GM21367 (cell line): ENCODE measurements at regions not wholly inside any gene's neighbourhood (a gene's known extent, or its start where the extent isn't known, plus 50 kb on each side); places are given as distances from the start of the nearest gene placed in this dataset.
"Not testable (repeated sequence)": the region's sequence is repeated elsewhere in the genome, so short reads cannot be mapped to it uniquely, and the experiment has no call there.

Experiments
- ATAC-seq: cut with Tn5 transposase; IDR thresholded peaks from one replicate; pipeline ENCODE4 v1.9.1; 2021; ENCODE audit not compliant: unreplicated experiment

GRCh38 chr7:16369855-16370254 is 51.5 kb downstream of the CRPPA start:
- ATAC-seq, result no peak

- not testable (repeated sequence) for ATAC-seq
Observed at GRCh38 chr7:16369309-16369708, 52.0 kb downstream of the CRPPA start.

GRCh38 chr7:16368885-16369284 is 52.5 kb downstream of the CRPPA start:
- ATAC-seq, result no peak

- ATAC-seq, result no peak
Observed at GRCh38 chr7:16367115-16367514, 54.2 kb downstream of the CRPPA start.

- no peak for ATAC-seq
Observed at GRCh38 chr7:16365952-16366351, 55.4 kb downstream of the CRPPA start.

GRCh38 chr7:16365177-16365576 is 56.2 kb downstream of the CRPPA start:
- ATAC-seq, result no peak

GRCh38 chr7:16359216-16359615 is 62.1 kb downstream of the CRPPA start:
- ATAC-seq, result no peak

- no peak for ATAC-seq
Observed at GRCh38 chr7:16357921-16358320, 63.4 kb downstream of the CRPPA start.

GRCh38 chr7:16357474-16357873 is 63.9 kb downstream of the CRPPA start:
- ATAC-seq, result no peak

GRCh38 chr7:16356301-16356958 is 64.9 kb downstream of the CRPPA start:
- no peak for ATAC-seq

GRCh38 chr7:16354573-16354972 is 66.8 kb downstream of the CRPPA start:
- ATAC-seq, result no peak

GRCh38 chr7:16353226-16353625 is 68.1 kb downstream of the CRPPA start:
- no peak for ATAC-seq

GRCh38 chr7:16350634-16351033 is 70.7 kb downstream of the CRPPA start:
- ATAC-seq, result no peak

GRCh38 chr7:16348251-16348650 is 73.1 kb downstream of the CRPPA start:
- ATAC-seq, result no peak

GRCh38 chr7:16347827-16348192 is 73.5 kb downstream of the CRPPA start:
- ATAC-seq, result no peak

- no peak for ATAC-seq
Observed at GRCh38 chr7:16347066-16347826, 74.1 kb downstream of the CRPPA start.

- peak; percentile 78 for ATAC-seq
Observed at GRCh38 chr7:16345979-16346958, 75.1 kb downstream of the CRPPA start.

GRCh38 chr7:16344927-16345326 is 76.4 kb downstream of the CRPPA start:
- no peak for ATAC-seq

- no peak for ATAC-seq
Observed at GRCh38 chr7:16343612-16344011, 77.7 kb downstream of the CRPPA start.

GRCh38 chr7:16338065-16338464 is 83.3 kb downstream of the CRPPA start:
- no peak for ATAC-seq

- ATAC-seq, result no peak
Observed at GRCh38 chr7:16326106-16326505, 95.2 kb downstream of the CRPPA start.

- no peak for ATAC-seq
Observed at GRCh38 chr7:16323313-16323712, 98.0 kb downstream of the CRPPA start.
